ENCODE measurements at regions not wholly inside any gene's neighbourhood (a gene's known extent, or its start where the extent isn't known, plus 50 kb on each side); places are given as distances from the start of the nearest gene placed in this dataset.

- no peak for TF ChIP-seq POLR2AphosphoS5 (IDR thresholded peaks at IDR 0.05)
- no peak for TF ChIP-seq CTCF (IDR thresholded peaks at IDR 0.05)
- TF ChIP-seq EP300 (IDR thresholded peaks at IDR 0.05): no peak
- no peak for TF ChIP-seq POLR2A (IDR thresholded peaks at IDR 0.05)
- Histone ChIP-seq H3K4me3 (no peak overlapping the region), H3K27me3 (no peaks in the 10 kb centered on the region), H3K36me3 (no peaks in the 10 kb centered on the region), H3K4me1 (peaks cover 0 to 5% (median 0%) of the 10 kb centered on the region in 4 donors), H3K9me3 (no peaks in the 10 kb centered on the region), H3K27ac (no peak overlapping the region)
- WGBS, 2 donors: 39 to 58% methylated on average over 2 of the region's 2 CpGs
- DNase-seq: no peak
- intact Hi-C loops (cut with DNase I): no loop called here
Measured at GRCh38 chr4:156659570-156659969, 312.0 kb downstream of the PDGFC start.

GRCh38 chr4:156656896-156657295 is 314.7 kb downstream of the PDGFC start:
- TF ChIP-seq POLR2AphosphoS5 (IDR thresholded peaks at IDR 0.05): no peak
- no peak for TF ChIP-seq EP300 (IDR thresholded peaks at IDR 0.05)
- TF ChIP-seq CTCF (IDR thresholded peaks at IDR 0.05): no peak
- TF ChIP-seq POLR2A (IDR thresholded peaks at IDR 0.05): no peak
- Histone ChIP-seq H3K4me3 (no peak overlapping the region), H3K27me3 (no peaks in the 10 kb centered on the region), H3K27ac (no peak overlapping the region), H3K36me3 (no peaks in the 10 kb centered on the region), H3K4me1 (no peaks in the 10 kb centered on the region), H3K9me3 (no peaks in the 10 kb centered on the region)
- WGBS, 2 donors: 69 to 83% methylated on average over 2 of the region's 2 CpGs
- no peak for DNase-seq
- intact Hi-C loops (cut with DNase I): no loop called here

- H3K4me1 ChIP-seq: no peaks in the 10 kb centered on the region
- H3K9me3 ChIP-seq: peaks cover 0 to 4% (median 0%) of the 10 kb centered on the region in 4 donors
- H3K27ac ChIP-seq: no peak overlapping the region
- H3K4me3 ChIP-seq: no peak overlapping the region
- DNase-seq: no peak
- 90 to 91% methylated on average over 5 of the region's 5 CpGs for WGBS, 2 donors
- no peaks in the 10 kb centered on the region for H3K27me3 ChIP-seq
- intact Hi-C loops (cut with DNase I): no loop called here
- H3K36me3 ChIP-seq: no peaks in the 10 kb centered on the region
- TF ChIP-seq POLR2AphosphoS5 (IDR thresholded peaks at IDR 0.05) (no peak), EP300 (IDR thresholded peaks at IDR 0.05) (no peak), CTCF (IDR thresholded peaks at IDR 0.05) (no peak), POLR2A (IDR thresholded peaks at IDR 0.05) (no peak)
Measured at GRCh38 chr4:156654410-156654809, 317.2 kb downstream of the PDGFC start.

DNA sequence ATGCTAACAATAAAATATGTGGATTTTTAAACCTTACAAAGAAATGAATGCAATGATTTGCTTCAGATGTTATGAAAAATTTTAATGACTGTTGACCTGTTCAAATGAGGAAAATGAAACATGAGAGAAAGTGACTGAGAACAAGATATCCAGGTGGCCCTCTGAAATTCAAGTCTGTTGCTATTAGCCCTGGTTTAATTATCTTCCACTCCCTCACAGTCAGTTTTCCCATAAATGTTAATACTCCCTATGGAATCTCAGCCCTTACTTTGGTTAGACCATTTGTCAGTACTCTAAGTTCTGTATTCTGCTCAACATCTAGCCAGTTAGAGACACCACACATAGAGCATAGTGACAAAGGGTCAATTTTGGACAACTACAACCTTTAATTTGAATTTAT is 327.8 kb downstream of the PDGFC start:
- H3K27me3 ChIP-seq: no peaks in the 10 kb centered on the region
- intact Hi-C loops (cut with DNase I): no loop called here
- TF ChIP-seq CTCF (IDR thresholded peaks at IDR 0.05): no peak
- TF ChIP-seq EP300 (IDR thresholded peaks at IDR 0.05): no peak
- no peak for TF ChIP-seq POLR2A (IDR thresholded peaks at IDR 0.05)
- no peak for TF ChIP-seq POLR2AphosphoS5 (IDR thresholded peaks at IDR 0.05)
- H3K9me3 ChIP-seq: no peaks in the 10 kb centered on the region
- no peak overlapping the region for H3K27ac ChIP-seq
- H3K4me1 ChIP-seq: peaks cover 0 to 6% (median 1%) of the 10 kb centered on the region in 4 donors
- H3K4me3 ChIP-seq: no peak overlapping the region
- no peak for DNase-seq
- no peaks in the 10 kb centered on the region for H3K36me3 ChIP-seq

GRCh38 chr4:156642161-156642560 is 329.4 kb downstream of the PDGFC start:
- Histone ChIP-seq H3K9me3 (no peaks in the 10 kb centered on the region), H3K27me3 (no peaks in the 10 kb centered on the region), H3K4me1 (peaks cover 0 to 18% (median 6%) of the 10 kb centered on the region in 4 donors), H3K36me3 (no peaks in the 10 kb centered on the region), H3K4me3 (no peak overlapping the region), H3K27ac (no peak overlapping the region)
- 77 to 88% methylated on average over 3 of the region's 3 CpGs for WGBS, 2 donors
- no peak for TF ChIP-seq EP300 (IDR thresholded peaks at IDR 0.05)
- no peak for TF ChIP-seq CTCF (IDR thresholded peaks at IDR 0.05)
- TF ChIP-seq POLR2A (IDR thresholded peaks at IDR 0.05): no peak
- TF ChIP-seq POLR2AphosphoS5 (IDR thresholded peaks at IDR 0.05): no peak
- DNase-seq: no peak
- intact Hi-C loops (cut with DNase I): no loop called here

All from sigmoid colon (tissue), 6 donors.